ENCODE measurements at regions not wholly inside any gene's neighbourhood (a gene's known extent, or its start where the extent isn't known, plus 50 kb on each side); places are given as distances from the start of the nearest gene placed in this dataset.

DNA sequence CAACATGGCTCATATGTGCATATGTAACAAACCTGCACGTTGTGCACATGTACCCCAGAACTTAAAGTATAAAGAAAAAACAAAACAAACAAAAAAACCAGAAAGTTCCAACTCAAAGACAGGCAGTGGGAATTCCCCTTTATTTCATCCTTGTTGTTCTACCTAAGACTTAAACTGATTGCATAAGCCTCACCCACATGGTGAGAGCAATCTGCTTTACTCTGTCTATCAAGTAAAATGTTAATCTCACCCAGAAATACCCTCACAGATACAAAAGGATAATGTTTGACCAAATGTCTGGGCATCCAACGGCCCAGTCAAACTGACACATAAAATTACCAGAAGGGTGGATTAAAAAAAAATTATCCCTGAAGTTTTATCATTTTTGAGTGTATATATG is 190.9 kb upstream of the PLSCR5 start:
- H3K36me3 Mint-ChIP-seq (ENCODE audit: insufficient read depth) = peaks cover 2% of the 10 kb centered on the region
- H3K4me3 Mint-ChIP-seq = no peak overlapping the region
- DNase-seq (ENCODE audit: low spot score in 2 of 2) (no peak), ATAC-seq (replicated peaks; ENCODE audit: extremely low read depth, poor library complexity, severe bottlenecking) (no peak)
- no peaks in the 10 kb centered on the region for H3K4me1 Mint-ChIP-seq
- no peak overlapping the region for H3K27ac Mint-ChIP-seq (ENCODE audit: low read depth)
- H3K9me3 Mint-ChIP-seq = peaks cover 3% of the 10 kb centered on the region
- no peaks in the 10 kb centered on the region for H3K27me3 Mint-ChIP-seq

DNA sequence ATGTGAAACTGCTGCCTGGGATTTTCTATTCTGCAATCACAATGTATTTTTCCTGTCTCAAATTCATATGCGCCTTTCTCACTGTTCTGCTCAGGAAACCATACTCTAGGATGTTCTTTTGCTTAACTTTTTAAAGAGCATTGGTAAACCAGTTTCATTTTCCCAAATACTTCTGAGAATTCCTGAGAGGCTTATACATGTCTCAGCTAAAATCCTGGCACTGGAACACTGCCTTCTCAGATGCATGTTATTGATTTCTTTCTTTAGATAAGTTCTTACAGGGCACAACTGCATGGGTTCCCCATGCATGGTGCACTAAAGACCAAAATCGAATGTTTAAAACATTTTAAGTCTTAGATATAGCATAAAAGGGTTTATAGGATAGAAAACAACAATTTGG is 178.3 kb upstream of the PLSCR5 start:
- DNase-seq (ENCODE audit: low spot score in 2 of 2) (no peak), ATAC-seq (replicated peaks; ENCODE audit: extremely low read depth, poor library complexity, severe bottlenecking) (no peak)
- Mint-ChIP-seq H3K9me3 (no peaks in the 10 kb centered on the region), H3K4me3 (no peak overlapping the region), H3K36me3 (ENCODE audit: insufficient read depth) (no peaks in the 10 kb centered on the region), H3K4me1 (no peaks in the 10 kb centered on the region), H3K27ac (ENCODE audit: low read depth) (no peak overlapping the region), H3K27me3 (no peaks in the 10 kb centered on the region)

- H3K4me1 Mint-ChIP-seq = no peaks in the 10 kb centered on the region
- H3K27ac Mint-ChIP-seq (ENCODE audit: low read depth) = no peak overlapping the region
- H3K4me3 Mint-ChIP-seq = no peak overlapping the region
- no peaks in the 10 kb centered on the region for H3K27me3 Mint-ChIP-seq
- no peaks in the 10 kb centered on the region for H3K36me3 Mint-ChIP-seq (ENCODE audit: insufficient read depth)
- H3K9me3 Mint-ChIP-seq = no peaks in the 10 kb centered on the region
- ATAC-seq (replicated peaks; ENCODE audit: extremely low read depth, poor library complexity, severe bottlenecking) (no peak), DNase-seq (ENCODE audit: low spot score in 2 of 2) (no peak)
Observed at GRCh38 chr3:146781606-146782005, 176.5 kb upstream of the PLSCR5 start.

- no peaks in the 10 kb centered on the region for H3K9me3 Mint-ChIP-seq
- DNase-seq (ENCODE audit: low spot score in 2 of 2) (no peak), ATAC-seq (replicated peaks; ENCODE audit: extremely low read depth, poor library complexity, severe bottlenecking) (no peak)
- no peaks in the 10 kb centered on the region for H3K27me3 Mint-ChIP-seq
- no peak overlapping the region for H3K27ac Mint-ChIP-seq (ENCODE audit: low read depth)
- no peaks in the 10 kb centered on the region for H3K4me1 Mint-ChIP-seq
- no peaks in the 10 kb centered on the region for H3K36me3 Mint-ChIP-seq (ENCODE audit: insufficient read depth)
- no peak overlapping the region for H3K4me3 Mint-ChIP-seq
Observed at GRCh38 chr3:146781059-146781458, 175.9 kb upstream of the PLSCR5 start.

- Mint-ChIP-seq H3K36me3 (ENCODE audit: insufficient read depth) (no peaks in the 10 kb centered on the region), H3K4me1 (no peaks in the 10 kb centered on the region), H3K4me3 (no peak overlapping the region), H3K27ac (ENCODE audit: low read depth) (no peak overlapping the region), H3K9me3 (no peaks in the 10 kb centered on the region), H3K27me3 (no peaks in the 10 kb centered on the region)
- no peak for DNase-seq (ENCODE audit: low spot score in 2 of 2)
- no peak for ATAC-seq (replicated peaks; ENCODE audit: extremely low read depth, poor library complexity, severe bottlenecking)
Observed at GRCh38 chr3:146780251-146780650, 175.1 kb upstream of the PLSCR5 start.

GRCh38 chr3:146777941-146778340 is 172.8 kb upstream of the PLSCR5 start:
- Mint-ChIP-seq H3K4me3 (no peak overlapping the region), H3K4me1 (no peaks in the 10 kb centered on the region), H3K36me3 (ENCODE audit: insufficient read depth) (no peaks in the 10 kb centered on the region), H3K27me3 (no peaks in the 10 kb centered on the region), H3K27ac (ENCODE audit: low read depth) (no peak overlapping the region), H3K9me3 (no peaks in the 10 kb centered on the region)
- DNase-seq (ENCODE audit: low spot score in 2 of 2) (no peak), ATAC-seq (replicated peaks; ENCODE audit: extremely low read depth, poor library complexity, severe bottlenecking) (no peak)

DNA sequence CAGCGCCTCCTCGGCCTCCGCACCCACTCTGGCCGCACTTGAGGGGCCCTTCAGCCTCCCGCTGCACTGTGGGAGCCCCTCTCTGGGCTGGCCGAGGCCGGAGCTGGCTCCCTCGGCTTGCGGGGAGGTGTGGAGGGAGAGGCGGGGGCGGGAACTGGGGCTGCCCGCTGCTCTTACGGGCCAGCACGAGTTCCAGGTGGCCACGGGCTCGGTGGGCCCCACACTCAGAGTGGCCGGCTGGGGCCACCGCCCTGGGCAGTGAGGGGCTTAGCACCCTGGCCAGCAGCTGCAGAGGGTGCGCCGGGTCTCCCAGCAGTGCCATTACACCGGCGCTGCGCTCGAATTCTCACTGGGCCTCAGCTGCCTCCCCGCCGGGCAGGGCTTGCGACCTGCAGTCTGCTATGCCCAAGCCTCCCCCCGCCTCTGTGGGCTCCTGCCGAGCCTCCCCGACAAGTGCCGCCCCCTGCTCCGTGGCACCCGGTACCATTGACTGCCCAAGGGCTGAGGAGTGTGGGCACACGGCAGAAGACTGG is 167.1 kb upstream of the PLSCR5 start:
- no peaks in the 10 kb centered on the region for H3K36me3 Mint-ChIP-seq (ENCODE audit: insufficient read depth)
- ATAC-seq (replicated peaks; ENCODE audit: extremely low read depth, poor library complexity, severe bottlenecking) = no peak
- no peaks in the 10 kb centered on the region for H3K27me3 Mint-ChIP-seq
- no peak for DNase-seq (ENCODE audit: low spot score in 2 of 2)
- no peaks in the 10 kb centered on the region for H3K4me1 Mint-ChIP-seq
- peaks cover 5% of the 10 kb centered on the region for H3K9me3 Mint-ChIP-seq
- H3K27ac Mint-ChIP-seq (ENCODE audit: low read depth) = no peak overlapping the region
- H3K4me3 Mint-ChIP-seq = no peak overlapping the region

DNA sequence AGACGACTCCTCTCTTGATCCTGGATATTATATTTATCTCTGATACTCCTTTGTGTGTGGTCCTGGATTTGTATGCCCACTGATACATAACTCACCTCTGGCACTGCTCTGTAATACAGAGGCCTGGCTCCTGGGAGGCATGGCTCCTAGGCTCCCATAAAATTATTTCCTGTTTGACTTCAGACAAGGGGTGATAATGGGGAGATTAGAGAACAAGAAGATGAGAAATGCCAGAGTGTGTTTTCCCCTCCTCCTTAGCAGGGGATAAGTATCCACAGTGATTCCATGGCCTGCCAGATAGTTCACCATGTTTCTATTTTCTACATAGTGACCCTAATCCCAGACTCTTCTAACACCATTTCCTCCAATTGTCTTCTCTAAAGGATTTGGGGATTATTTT is 165.7 kb upstream of the PLSCR5 start:
- no peak for ATAC-seq (replicated peaks; ENCODE audit: extremely low read depth, poor library complexity, severe bottlenecking)
- DNase-seq (ENCODE audit: low spot score in 2 of 2) = no peak
- H3K36me3 Mint-ChIP-seq (ENCODE audit: insufficient read depth) = no peaks in the 10 kb centered on the region
- peaks cover 5% of the 10 kb centered on the region for H3K9me3 Mint-ChIP-seq
- no peak overlapping the region for H3K27ac Mint-ChIP-seq (ENCODE audit: low read depth)
- no peaks in the 10 kb centered on the region for H3K4me1 Mint-ChIP-seq
- H3K27me3 Mint-ChIP-seq = no peaks in the 10 kb centered on the region
- H3K4me3 Mint-ChIP-seq = no peak overlapping the region

DNA sequence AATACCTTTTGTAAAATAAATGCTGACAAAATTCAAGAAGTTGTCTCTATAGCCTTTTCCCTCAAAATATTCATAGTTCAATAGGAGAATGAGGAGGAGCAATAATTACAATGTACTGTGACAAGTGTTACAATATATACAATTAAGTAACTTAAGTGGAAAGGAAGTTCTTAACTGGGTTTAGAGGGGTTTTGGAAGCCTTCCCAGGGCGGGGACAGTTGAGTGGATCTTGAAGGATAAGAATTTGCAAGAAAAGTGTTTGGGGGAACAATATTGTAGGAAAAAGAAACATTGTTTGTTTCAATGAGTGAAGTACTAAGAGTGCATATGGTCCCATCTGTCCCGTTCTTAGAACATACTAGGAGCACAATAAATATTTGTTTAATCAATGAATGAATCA is 165.2 kb upstream of the PLSCR5 start:
- Mint-ChIP-seq H3K27me3 (no peaks in the 10 kb centered on the region), H3K27ac (ENCODE audit: low read depth) (no peak overlapping the region), H3K4me1 (no peaks in the 10 kb centered on the region), H3K36me3 (ENCODE audit: insufficient read depth) (no peaks in the 10 kb centered on the region), H3K9me3 (peaks cover 5% of the 10 kb centered on the region), H3K4me3 (no peak overlapping the region)
- DNase-seq (ENCODE audit: low spot score in 2 of 2) = no peak
- ATAC-seq (replicated peaks; ENCODE audit: extremely low read depth, poor library complexity, severe bottlenecking) = no peak

DNA sequence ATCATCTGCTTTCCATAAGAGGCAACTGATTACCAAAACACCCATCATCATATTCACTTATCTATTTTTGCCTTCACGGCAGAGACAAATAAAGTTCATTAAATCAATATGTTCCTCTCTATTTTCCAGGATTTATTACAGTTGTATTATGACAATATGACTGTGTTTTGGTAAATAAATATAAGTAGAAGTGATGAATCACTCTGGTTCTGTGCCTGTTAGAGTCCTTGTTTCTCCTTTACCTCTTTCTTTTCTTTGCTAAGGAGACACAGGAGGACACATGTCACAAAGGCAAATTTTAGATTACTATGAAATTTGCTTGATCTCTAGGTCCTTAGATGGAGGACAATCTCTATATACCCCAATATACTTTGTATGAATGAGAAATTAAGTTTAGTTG is 152.6 kb upstream of the PLSCR5 start:
- DNase-seq (ENCODE audit: low spot score in 2 of 2) (no peak), ATAC-seq (replicated peaks; ENCODE audit: extremely low read depth, poor library complexity, severe bottlenecking) (no peak)
- Mint-ChIP-seq H3K4me1 (no peaks in the 10 kb centered on the region), H3K27me3 (no peaks in the 10 kb centered on the region), H3K9me3 (peaks cover 12% of the 10 kb centered on the region), H3K27ac (ENCODE audit: low read depth) (no peak overlapping the region), H3K36me3 (ENCODE audit: insufficient read depth) (peaks cover 2% of the 10 kb centered on the region), H3K4me3 (no peak overlapping the region)

DNA sequence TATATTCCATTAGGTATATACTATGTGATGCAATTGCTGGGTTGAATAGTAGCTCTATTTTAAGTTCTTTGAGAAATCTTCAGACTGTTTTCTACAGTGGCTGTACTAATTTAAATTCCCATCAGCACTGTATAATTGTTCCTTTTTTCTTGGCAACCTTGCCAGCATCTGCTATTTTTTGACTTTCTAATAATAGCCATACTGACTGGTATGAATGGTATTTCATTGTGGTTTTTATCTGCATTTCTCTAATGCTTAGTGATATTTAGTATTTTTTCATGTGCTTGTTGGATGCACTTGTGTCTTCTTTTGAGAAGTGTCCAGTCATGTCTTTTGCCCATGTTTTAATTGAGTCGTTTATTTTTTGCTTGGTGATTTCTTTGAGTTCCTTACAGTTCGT is 145.1 kb upstream of the PLSCR5 start:
- peaks cover 12% of the 10 kb centered on the region for H3K9me3 Mint-ChIP-seq
- no peak for ATAC-seq (replicated peaks; ENCODE audit: extremely low read depth, poor library complexity, severe bottlenecking)
- H3K27ac Mint-ChIP-seq (ENCODE audit: low read depth) = no peak overlapping the region
- no peaks in the 10 kb centered on the region for H3K36me3 Mint-ChIP-seq (ENCODE audit: insufficient read depth)
- DNase-seq (ENCODE audit: low spot score in 2 of 2) = no peak
- no peaks in the 10 kb centered on the region for H3K4me1 Mint-ChIP-seq
- no peak overlapping the region for H3K4me3 Mint-ChIP-seq
- H3K27me3 Mint-ChIP-seq = no peaks in the 10 kb centered on the region

- peaks cover 14% of the 10 kb centered on the region for H3K9me3 Mint-ChIP-seq
- no peak for ATAC-seq (replicated peaks; ENCODE audit: extremely low read depth, poor library complexity, severe bottlenecking)
- no peak for DNase-seq (ENCODE audit: low spot score in 2 of 2)
Observed at GRCh38 chr3:146747928-146748327, 142.8 kb upstream of the PLSCR5 start.

GRCh38 chr3:146747051-146747450 is 141.9 kb upstream of the PLSCR5 start:
- ATAC-seq (replicated peaks; ENCODE audit: extremely low read depth, poor library complexity, severe bottlenecking) (no peak), DNase-seq (ENCODE audit: low spot score in 2 of 2) (no peak)
- no peak overlapping the region for H3K4me3 Mint-ChIP-seq
- H3K36me3 Mint-ChIP-seq (ENCODE audit: insufficient read depth) = no peaks in the 10 kb centered on the region
- no peaks in the 10 kb centered on the region for H3K27me3 Mint-ChIP-seq
- H3K4me1 Mint-ChIP-seq = no peaks in the 10 kb centered on the region
- H3K27ac Mint-ChIP-seq (ENCODE audit: low read depth) = no peak overlapping the region
- H3K9me3 Mint-ChIP-seq = peaks cover 14% of the 10 kb centered on the region

More at GRCh38 chr3:146747928-146748327, 142.8 kb upstream of the PLSCR5 start:
- no peak overlapping the region for H3K27ac Mint-ChIP-seq (ENCODE audit: low read depth)
- no peaks in the 10 kb centered on the region for H3K4me1 Mint-ChIP-seq
- no peaks in the 10 kb centered on the region for H3K27me3 Mint-ChIP-seq
- H3K4me3 Mint-ChIP-seq = no peak overlapping the region
- no peaks in the 10 kb centered on the region for H3K36me3 Mint-ChIP-seq (ENCODE audit: insufficient read depth)

GRCh38 chr3:146746190-146746589 is 141.0 kb upstream of the PLSCR5 start:
- DNase-seq (ENCODE audit: low spot score in 2 of 2) = no peak
- ATAC-seq (replicated peaks; ENCODE audit: extremely low read depth, poor library complexity, severe bottlenecking) = no peak
- H3K36me3 Mint-ChIP-seq (ENCODE audit: insufficient read depth) = no peaks in the 10 kb centered on the region
- H3K27me3 Mint-ChIP-seq = no peaks in the 10 kb centered on the region
- no peaks in the 10 kb centered on the region for H3K4me1 Mint-ChIP-seq
- no peak overlapping the region for H3K4me3 Mint-ChIP-seq
- peaks cover 8% of the 10 kb centered on the region for H3K9me3 Mint-ChIP-seq
- no peak overlapping the region for H3K27ac Mint-ChIP-seq (ENCODE audit: low read depth)
